GM03348 (cell line): ENCODE measurements at regions not wholly inside any gene's neighbourhood (a gene's known extent, or its start where the extent isn't known, plus 50 kb on each side); places are given as distances from the start of the nearest gene placed in this dataset.
"Not testable (repeated sequence)": the region's sequence is repeated elsewhere in the genome, so short reads cannot be mapped to it uniquely, and the experiment has no call there.

ENCODE experiments used
- DNase-seq: peaks from one replicate; pipeline ENCODE4 v3.0.0; 2012; ENCODE audit warnings: low spot score

GRCh38 chrX:3919668-3920423 lies 206.4 kb upstream of the PRKX start:
- DNase-seq = not testable (repeated sequence)

DNA sequence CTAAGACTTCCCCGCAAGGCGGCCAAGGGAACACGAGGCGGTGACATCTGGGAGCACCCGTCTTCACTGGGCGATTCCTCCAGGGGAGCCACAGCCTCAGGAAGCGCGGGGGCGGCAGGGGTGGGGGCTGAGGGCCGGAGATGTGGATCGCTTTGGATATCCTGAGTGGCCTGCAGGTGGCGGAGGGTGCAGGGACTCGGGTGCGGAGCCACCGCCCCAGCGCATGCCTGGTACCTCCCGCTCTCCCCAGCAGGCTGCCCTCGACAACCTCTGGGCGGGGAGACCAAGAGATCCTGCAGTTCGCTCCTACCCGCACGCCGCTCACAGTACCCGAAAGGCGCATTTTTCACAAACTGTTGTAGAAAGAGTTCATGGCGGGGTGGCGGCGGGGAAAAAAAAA lies 201.4 kb upstream of the PRKX start:
- DNase-seq = not testable (repeated sequence)

DNA sequence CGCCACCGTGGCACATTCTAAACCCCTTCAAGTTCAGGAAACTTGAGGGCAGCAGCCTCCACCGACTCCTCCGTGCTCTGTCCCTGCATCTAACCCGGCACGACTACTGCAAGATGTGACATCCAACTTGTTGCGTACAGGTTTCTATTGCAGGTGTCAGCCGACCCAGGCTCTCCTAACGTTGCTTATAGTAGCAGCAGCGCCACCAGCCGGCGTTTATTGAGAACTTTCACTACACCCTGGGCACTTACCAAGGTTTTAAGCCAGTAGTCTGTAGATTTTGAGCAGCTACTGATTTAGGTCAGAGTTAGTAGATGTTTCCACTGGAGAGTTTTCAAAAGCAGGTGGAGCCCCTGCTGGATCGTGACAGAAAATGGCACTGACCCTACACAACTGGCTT lies 200.6 kb upstream of the PRKX start:
- DNase-seq = not testable (repeated sequence)

DNA sequence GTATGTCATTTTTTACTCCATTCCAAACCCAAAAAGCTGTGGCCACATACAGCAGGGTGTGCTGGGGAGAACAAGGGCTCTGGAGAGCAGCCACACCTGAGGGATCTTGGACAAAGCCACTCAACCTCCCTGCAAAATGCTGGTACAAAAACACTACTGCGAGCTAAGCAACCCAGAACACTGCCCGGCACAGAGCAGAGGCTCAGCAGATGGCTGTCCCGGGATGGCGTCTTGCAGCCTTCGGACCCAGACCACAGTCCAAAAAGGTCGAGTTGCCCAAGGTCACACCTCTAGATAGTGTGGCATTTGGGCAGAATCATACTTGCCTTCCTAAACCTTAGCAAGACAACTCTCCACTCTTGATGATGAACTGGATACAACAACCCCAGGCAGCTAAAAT lies 197.6 kb upstream of the PRKX start:
- DNase-seq = not testable (repeated sequence)

- not testable (repeated sequence) for DNase-seq
These were observed 197.2 kb upstream of the PRKX start for GRCh38 chrX:3910611-3911010.

GRCh38 chrX:3905522-3906258 lies 192.2 kb upstream of the PRKX start:
- not testable (repeated sequence) for DNase-seq

- DNase-seq = not testable (repeated sequence)
These were observed 188.8 kb upstream of the PRKX start for GRCh38 chrX:3902222-3902621.

DNA sequence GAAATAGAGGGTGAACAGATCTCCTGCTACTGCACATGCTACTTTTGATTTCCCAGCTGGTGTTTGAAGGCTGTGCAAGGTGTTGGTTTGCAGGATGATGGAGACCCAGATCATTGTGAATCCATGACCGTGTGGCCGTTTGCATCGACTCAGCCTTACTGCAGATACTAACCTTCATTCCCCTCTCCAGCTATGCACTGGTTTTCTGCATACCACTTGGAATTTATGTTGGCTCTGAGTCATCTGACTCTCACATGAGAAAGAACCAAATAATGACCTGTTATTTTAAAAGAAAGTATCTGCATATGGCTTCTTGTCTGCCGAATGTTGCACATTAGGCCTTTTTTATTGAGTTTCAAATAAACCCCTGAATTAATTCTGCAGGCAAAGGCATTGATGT lies 183.3 kb upstream of the PRKX start:
- DNase-seq = not testable (repeated sequence)

- DNase-seq = not testable (repeated sequence)
These were observed 169.1 kb upstream of the PRKX start for GRCh38 chrX:3882553-3882920.

GRCh38 chrX:3881898-3882552 lies 168.6 kb upstream of the PRKX start:
- DNase-seq = not testable (repeated sequence)

- DNase-seq = not testable (repeated sequence)
These were observed 167.9 kb upstream of the PRKX start for GRCh38 chrX:3881255-3881895.

DNA sequence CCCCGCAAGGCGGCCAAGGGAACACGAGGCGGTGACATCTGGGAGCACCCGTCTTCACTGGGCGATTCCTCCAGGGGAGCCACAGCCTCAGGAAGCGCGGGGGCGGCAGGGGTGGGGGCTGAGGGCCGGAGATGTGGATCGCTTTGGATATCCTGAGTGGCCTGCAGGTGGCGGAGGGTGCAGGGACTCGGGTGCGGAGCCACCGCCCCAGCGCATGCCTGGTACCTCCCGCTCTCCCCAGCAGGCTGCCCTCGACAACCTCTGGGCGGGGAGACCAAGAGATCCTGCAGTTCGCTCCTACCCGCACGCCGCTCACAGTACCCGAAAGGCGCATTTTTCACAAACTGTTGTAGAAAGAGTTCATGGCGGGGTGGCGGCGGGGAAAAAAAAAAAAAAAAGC lies 162.9 kb upstream of the PRKX start:
- not testable (repeated sequence) for DNase-seq

DNA sequence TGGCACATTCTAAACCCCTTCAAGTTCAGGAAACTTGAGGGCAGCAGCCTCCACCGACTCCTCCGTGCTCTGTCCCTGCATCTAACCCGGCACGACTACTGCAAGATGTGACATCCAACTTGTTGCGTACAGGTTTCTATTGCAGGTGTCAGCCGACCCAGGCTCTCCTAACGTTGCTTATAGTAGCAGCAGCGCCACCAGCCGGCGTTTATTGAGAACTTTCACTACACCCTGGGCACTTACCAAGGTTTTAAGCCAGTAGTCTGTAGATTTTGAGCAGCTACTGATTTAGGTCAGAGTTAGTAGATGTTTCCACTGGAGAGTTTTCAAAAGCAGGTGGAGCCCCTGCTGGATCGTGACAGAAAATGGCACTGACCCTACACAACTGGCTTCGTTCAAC lies 162.2 kb upstream of the PRKX start:
- DNase-seq = not testable (repeated sequence)

DNA sequence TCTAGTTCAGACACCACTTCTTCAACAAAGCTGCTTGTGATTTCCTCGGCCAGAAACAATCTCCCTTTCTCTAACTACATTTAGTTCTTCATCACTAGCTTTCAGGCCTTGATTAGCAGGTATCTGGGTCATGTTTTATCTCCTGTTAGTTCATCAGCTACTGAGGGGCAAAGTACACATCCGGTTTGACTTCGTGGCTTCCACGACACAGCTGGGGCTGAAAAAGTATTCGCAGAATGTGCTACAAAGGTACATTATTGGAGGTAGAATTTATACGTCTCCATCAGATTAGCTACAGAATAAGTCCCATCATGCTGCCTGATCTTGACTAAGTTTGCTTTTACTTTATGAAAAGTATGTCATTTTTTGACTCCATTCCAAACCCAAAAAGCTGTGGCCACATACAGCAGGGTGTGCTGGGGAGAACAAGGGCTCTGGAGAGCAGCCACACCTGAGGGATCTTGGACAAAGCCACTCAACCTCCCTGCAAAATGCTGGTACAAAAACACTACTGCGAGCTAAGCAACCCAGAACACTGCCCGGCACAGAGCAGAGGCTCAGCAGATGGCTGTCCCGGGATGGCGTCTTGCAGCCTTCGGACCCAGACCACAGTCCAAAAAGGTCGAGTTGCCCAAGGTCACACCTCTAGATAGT lies 158.9 kb upstream of the PRKX start:
- not testable (repeated sequence) for DNase-seq

DNA sequence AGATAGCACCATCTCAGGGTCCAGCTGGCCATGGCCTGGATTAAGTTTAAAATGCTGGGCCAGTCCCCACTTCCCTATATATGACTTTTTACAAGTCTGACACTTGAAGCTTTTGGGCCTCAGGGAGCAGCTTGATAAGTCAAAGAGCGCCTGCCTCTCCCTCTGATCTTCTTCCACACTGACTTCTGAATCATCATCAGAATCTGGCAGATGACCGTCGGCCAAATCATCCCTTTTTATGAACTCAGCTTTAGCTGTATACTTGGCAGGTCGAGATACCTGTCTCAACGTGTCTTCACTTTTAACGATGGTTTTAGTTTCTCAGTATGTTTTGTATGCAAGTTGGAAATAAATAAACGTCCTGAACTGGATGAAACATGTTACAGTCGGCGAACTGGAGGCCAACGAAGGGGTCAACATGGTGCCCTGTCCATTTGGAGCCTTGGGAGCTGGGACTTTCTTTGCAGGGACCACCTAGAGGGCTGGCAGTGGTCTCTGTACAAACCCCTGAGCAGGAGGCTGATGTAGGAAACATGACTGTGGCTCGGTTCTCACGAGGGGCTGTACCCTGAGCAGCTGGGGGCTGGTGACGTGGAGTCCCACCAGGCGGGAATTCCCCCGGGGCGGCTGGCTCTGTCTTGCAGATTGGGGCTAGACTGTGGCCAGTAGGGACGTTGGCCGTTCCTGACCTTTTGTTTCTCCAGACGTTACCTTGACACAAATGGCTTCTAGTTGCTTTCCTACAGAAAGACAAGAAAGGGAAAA lies 153.8 kb upstream of the PRKX start:
- DNase-seq = not testable (repeated sequence)

DNA sequence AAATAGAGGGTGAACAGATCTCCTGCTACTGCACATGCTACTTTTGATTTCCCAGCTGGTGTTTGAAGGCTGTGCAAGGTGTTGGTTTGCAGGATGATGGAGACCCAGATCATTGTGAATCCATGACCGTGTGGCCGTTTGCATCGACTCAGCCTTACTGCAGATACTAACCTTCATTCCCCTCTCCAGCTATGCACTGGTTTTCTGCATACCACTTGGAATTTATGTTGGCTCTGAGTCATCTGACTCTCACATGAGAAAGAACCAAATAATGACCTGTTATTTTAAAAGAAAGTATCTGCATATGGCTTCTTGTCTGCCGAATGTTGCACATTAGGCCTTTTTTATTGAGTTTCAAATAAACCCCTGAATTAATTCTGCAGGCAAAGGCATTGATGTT lies 144.9 kb upstream of the PRKX start:
- DNase-seq = not testable (repeated sequence)

GRCh38 chrX:3843522-3844145 lies 130.2 kb upstream of the PRKX start:
- not testable (repeated sequence) for DNase-seq

GRCh38 chrX:3842822-3843521 lies 129.5 kb upstream of the PRKX start:
- DNase-seq = not testable (repeated sequence)

DNA sequence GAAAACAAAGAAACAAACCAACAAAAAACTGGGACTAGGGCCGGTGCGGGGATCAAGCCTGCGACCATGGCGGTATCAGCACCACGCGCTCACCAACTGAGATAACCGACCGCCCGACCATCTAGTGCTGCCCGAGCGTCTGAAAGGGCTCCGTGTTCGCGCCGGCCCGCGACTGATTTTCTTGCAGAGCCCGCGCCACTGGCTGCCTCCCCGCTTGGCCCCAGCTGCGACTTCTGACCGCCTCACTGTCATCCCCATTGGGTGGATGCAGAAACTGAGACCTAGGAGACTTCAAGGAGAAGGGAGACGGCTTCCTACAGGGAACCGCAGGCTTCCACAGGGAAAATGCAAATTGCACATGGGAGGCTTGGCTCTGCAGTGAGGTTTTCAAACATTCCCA lies 125.3 kb upstream of the PRKX start:
- not testable (repeated sequence) for DNase-seq
